ENCODE measurements at regions not wholly inside any gene's neighbourhood (a gene's known extent, or its start where the extent isn't known, plus 50 kb on each side); places are given as distances from the start of the nearest gene placed in this dataset.
A peak's percentile ranks its signal among the peaks of the same experiment; 100 is the strongest.

DNA sequence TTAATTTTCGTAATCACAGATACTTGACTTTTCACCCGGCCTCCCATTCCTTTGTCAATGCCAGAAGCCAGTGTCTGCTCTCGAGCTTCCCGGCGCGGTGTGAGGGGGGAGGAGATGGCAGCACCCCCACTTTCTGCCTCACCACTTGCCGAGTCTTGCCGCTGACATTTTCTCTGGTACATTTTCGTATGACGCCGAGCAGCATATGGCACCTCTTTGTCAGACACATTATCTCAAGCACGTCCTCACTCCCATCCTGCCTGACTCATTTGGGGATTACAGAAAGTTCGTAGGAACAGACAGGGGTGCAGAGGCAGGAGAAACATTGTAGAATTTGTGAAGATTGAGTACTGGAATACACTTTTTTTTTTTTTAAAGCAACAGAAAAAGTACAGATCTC lies 60.8 kb upstream of the SORCS3 start:
- H3K23ac ChIP-seq (ENCODE audit: insufficient read length), result no peak overlapping the region
- no peaks in the 10 kb centered on the region for H3K36me3 ChIP-seq (ENCODE audit: control insufficient read depth in 2 of 4, insufficient read depth in 4 of 4, low read length in 3 of 4)
- no peak overlapping the region for H4K8ac ChIP-seq (ENCODE audit: extremely low read depth, insufficient read depth, low read length)
- no peak overlapping the region for H2AK5ac ChIP-seq (ENCODE audit: low read depth, low read length)
- no peaks in the 10 kb centered on the region for H3K9me3 ChIP-seq (ENCODE audit: insufficient read depth in 2 of 2, low read depth in 1 of 2, low read length in 1 of 2)
- H2BK12ac ChIP-seq (ENCODE audit: low read depth, low read length), result no peak overlapping the region
- no peaks in the 10 kb centered on the region for H3K4me1 ChIP-seq (replicated peaks in 1 of 4; ENCODE audit: control insufficient read depth in 3 of 4, insufficient read depth in 4 of 4, low read length in 3 of 4)
- H3K14ac ChIP-seq (ENCODE audit: insufficient read length), result no peak overlapping the region
- H3K18ac ChIP-seq (ENCODE audit: extremely low read depth, low read length), result no peak overlapping the region
- no peak overlapping the region for H2BK15ac ChIP-seq (ENCODE audit: low read length)
- no peaks in the 10 kb centered on the region; a peak in 1 of 7 replicates for H3K27me3 ChIP-seq (replicated peaks in 1 of 4; ENCODE audit: control insufficient read depth in 3 of 4, extremely low read depth in 1 of 4, insufficient read depth in 3 of 4, low read length in 3 of 4)
- H3K4ac ChIP-seq (replicated peaks; ENCODE audit: insufficient read length, low read depth, low read length), result no peak overlapping the region
- no peak overlapping the region for H3K9ac ChIP-seq (replicated peaks in 1 of 4; ENCODE audit: extremely low read depth in 1 of 4, low read depth in 3 of 4, low read length in 3 of 4)
- FAIRE-seq (no peak), DNase-seq (ENCODE audit: low read depth in 1 of 2, low spot score in 2 of 2) (no peak)
- no peaks in the 10 kb centered on the region for H3K79me2 ChIP-seq (ENCODE audit: control insufficient read depth in 1 of 2, insufficient read depth in 2 of 2, low read length in 2 of 2)
- H2BK120ac ChIP-seq (replicated peaks; ENCODE audit: low read depth, low read length), result no peak overlapping the region
- no peak overlapping the region for H2BK5ac ChIP-seq (ENCODE audit: low read depth, low read length)
- ChIA-PET CTCF (ENCODE audit: partially characterized antibody) (interaction anchor here (0.6 to 8.6 kb wide), 44 partner anchors 9 to 1341 kb away, joined by 3 to 101 read pairs (median 4); partner anchors contain the start of gene CFAP58), POLR2A (ENCODE audit: partially characterized antibody) (interaction anchor here (1.7 kb wide), 1 partner anchor 42 kb away, joined by 3 read pairs; no protein-coding TSS in a partner anchor)
- H3K4me2 ChIP-seq (ENCODE audit: insufficient read depth in 1 of 2, low read depth in 2 of 2, low read length in 2 of 2), result no peak overlapping the region
- H2BK20ac ChIP-seq (ENCODE audit: low read length), result no peak overlapping the region
- no peaks in the 10 kb centered on the region for H3K79me1 ChIP-seq (ENCODE audit: low read depth, low read length)
- no peak for TF ChIP-seq CBX8 (IDR thresholded peaks at IDR 0.05; ENCODE audit: borderline replicate concordance, low read depth, low read length)
- no peak for TF ChIP-seq JUN (IDR thresholded peaks at IDR 0.05; ENCODE audit: low read depth, low read length)
- no peak for TF ChIP-seq GTF2F1 (IDR thresholded peaks at IDR 0.05; ENCODE audit: borderline replicate concordance, low read depth, low read length)
- TF ChIP-seq TAF7 (optimal IDR thresholded peaks at IDR 0.05; ENCODE audit: borderline replicate concordance, low read depth, low read length), result no peak
- no peak for TF ChIP-seq EGR1 (IDR thresholded peaks at IDR 0.05; ENCODE audit: borderline replicate concordance, low read depth, low read length)
- TF ChIP-seq CEBPB (IDR thresholded peaks at IDR 0.05; ENCODE audit: low read depth, low read length), result no peak
- TF ChIP-seq KDM4A (IDR thresholded peaks at IDR 0.05; ENCODE audit: low read depth, low read length, severe bottlenecking), result no peak
- TF ChIP-seq, protein P1, sequence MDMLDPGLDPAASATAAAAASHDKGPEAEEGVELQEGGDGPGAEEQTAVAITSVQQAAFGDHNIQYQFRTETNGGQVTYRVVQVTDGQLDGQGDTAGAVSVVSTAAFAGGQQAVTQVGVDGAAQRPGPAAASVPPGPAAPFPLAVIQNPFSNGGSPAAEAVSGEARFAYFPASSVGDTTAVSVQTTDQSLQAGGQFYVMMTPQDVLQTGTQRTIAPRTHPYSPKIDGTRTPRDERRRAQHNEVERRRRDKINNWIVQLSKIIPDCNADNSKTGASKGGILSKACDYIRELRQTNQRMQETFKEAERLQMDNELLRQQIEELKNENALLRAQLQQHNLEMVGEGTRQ (IDR thresholded peaks at IDR 0.05; ENCODE audit: low read length), result no peak
- H4K5ac ChIP-seq (ENCODE audit: insufficient read length, low read depth, low read length), result no peak overlapping the region
- WGBS, 2 experiments (ENCODE audit: extremely low coverage in 1 of 2, insufficient coverage in 1 of 2, insufficient read length in 1 of 2, insufficient replicate concordance in 2 of 2, low coverage in 1 of 2, low lambda C conversion rate in 2 of 2, missing lambda C conversion rate in 1 of 2), result 92% methylated on average over 13 of the region's 13 CpGs; no CpG with 5 or more reads in 1 of the 2 experiments
- no peak overlapping the region for H3K4me3 ChIP-seq (ENCODE audit: extremely low read depth in 1 of 4, insufficient read depth in 2 of 4, low read depth in 3 of 4, low read length in 4 of 4)
- H2AFZ ChIP-seq (ENCODE audit: low read length), result 0 out of 2 replicates have a peak overlapping the region, but pooled peaks have one; percentile 61
- H3K23me2 ChIP-seq (ENCODE audit: low read depth, low read length), result no peaks in the 10 kb centered on the region; the same call in 1 of the 2 replicates
- no peak overlapping the region for H3K56ac ChIP-seq (replicated peaks; ENCODE audit: insufficient read length, low read depth, low read length)
- H3K27ac ChIP-seq (ENCODE audit: low read depth, low read length), result no peak overlapping the region
- H4K20me1 ChIP-seq (replicated peaks in 1 of 2; ENCODE audit: control insufficient read depth in 1 of 2, insufficient read depth in 2 of 2, low read length in 2 of 2), result no peaks in the 10 kb centered on the region
- no peak overlapping the region for H4K91ac ChIP-seq (replicated peaks; ENCODE audit: insufficient read length, low read length)
